PFSK-1 (cell line): ENCODE measurements at regions not wholly inside any gene's neighbourhood (a gene's known extent, or its start where the extent isn't known, plus 50 kb on each side); places are given as distances from the start of the nearest gene placed in this dataset.

ENCODE experiments used
- FOXP2 ChIP-seq: optimal IDR thresholded peaks from 2 replicates; pipeline ENCODE3; 2011; ENCODE audit warnings: borderline replicate concordance, control low read depth, inconsistent platforms; ENCODE audit not compliant: insufficient read depth; ENCODE audit errors: extremely low read length, extremely low read depth
- POLR2AphosphoS5 ChIP-seq: IDR thresholded peaks from 2 replicates; pipeline ENCODE4 v1.6.1; 2012; ENCODE audit warnings: low read depth, mild to moderate bottlenecking, control low read depth, low read length, moderate library complexity
- REST ChIP-seq, 2 experiments: IDR thresholded peaks; 2 replicates each; pipeline versions ENCODE4 v1.6.1 to v1.8.0; 2011 to 2012; ENCODE audit warnings: low read depth in 2 of 2, low read length in 2 of 2, control low read depth in 1 of 2, inconsistent platforms in 1 of 2, mild to moderate bottlenecking in 1 of 2, moderate library complexity in 1 of 2; ENCODE audit not compliant: insufficient read depth in 1 of 2
- SIN3A ChIP-seq: IDR thresholded peaks from 2 replicates; pipeline ENCODE4 v1.6.1; 2012; ENCODE audit warnings: mild to moderate bottlenecking, low read length, moderate library complexity, borderline replicate concordance; ENCODE audit not compliant: insufficient read depth
- TAF1 ChIP-seq: IDR thresholded peaks from 2 replicates; pipeline ENCODE4 v1.6.1; 2012; ENCODE audit warnings: low read length, control low read depth, borderline replicate concordance; ENCODE audit not compliant: insufficient read depth

- TF ChIP-seq SIN3A (no peak), POLR2AphosphoS5 (no peak), REST (IDR thresholded peaks at IDR 0.05; ENCODE audit: insufficient read depth in 1 of 2, low read depth in 2 of 2, low read length in 2 of 2) (no peak), FOXP2 (no peak), TAF1 (no peak)
Observed at GRCh38 chr1:219778110-219778509, 150.2 kb downstream of the SLC30A10 start.
